ENCODE measurements at regions not wholly inside any gene's neighbourhood (a gene's known extent, or its start where the extent isn't known, plus 50 kb on each side); places are given as distances from the start of the nearest gene placed in this dataset.

GRCh38 chr5:58187432-58188261 is 272.2 kb downstream of the PLK2 start:
- H3K9me3 ChIP-seq (ENCODE audit: control insufficient read depth in 1 of 2, low read length in 2 of 2), result no peaks in the 10 kb centered on the region
- intact Hi-C loops (cut with micrococcal nuclease), result no loop called here
- no peak overlapping the region for H3K4me3 ChIP-seq (ENCODE audit: low read length in 2 of 2)
- ChIA-PET POLR2A (ENCODE audit: partially characterized antibody) (no interaction called here), CTCF (ENCODE audit: partially characterized antibody) (no interaction called here)
- Mint-ChIP-seq H3K27me3 (peaks cover 0 to 7% of the 10 kb centered on the region in 2 donors), H3K27ac (no peak overlapping the region), H3K4me1 (no peaks in the 10 kb centered on the region), H3K36me3 (no peaks in the 10 kb centered on the region), H3K9me3 (peaks cover 0 to 2% (median 0%) of the 10 kb centered on the region in 8 donors), H3K4me3 (no peak overlapping the region)
- no peaks in the 10 kb centered on the region for H3K27me3 ChIP-seq (ENCODE audit: insufficient read depth, low read length)
- no peak for DNase-seq
- no peaks in the 10 kb centered on the region for H3K36me3 ChIP-seq (ENCODE audit: insufficient read depth, low read length)
- H3K4me1 ChIP-seq (ENCODE audit: insufficient read depth, low read length), result no peaks in the 10 kb centered on the region
- no peak overlapping the region for H3K27ac ChIP-seq (ENCODE audit: low read depth, low read length)

GRCh38 chr5:58185801-58186200 is 274.1 kb downstream of the PLK2 start:
- Mint-ChIP-seq H3K9me3 (peaks cover 0 to 2% (median 0%) of the 10 kb centered on the region in 8 donors), H3K4me3 (no peak overlapping the region), H3K27me3 (peaks cover under 1 to 1% of the 10 kb centered on the region in 2 donors), H3K4me1 (no peaks in the 10 kb centered on the region), H3K36me3 (no peaks in the 10 kb centered on the region), H3K27ac (no peak overlapping the region)
- no peaks in the 10 kb centered on the region for H3K27me3 ChIP-seq (ENCODE audit: insufficient read depth, low read length)
- H3K27ac ChIP-seq (ENCODE audit: low read depth, low read length), result no peak overlapping the region
- no peaks in the 10 kb centered on the region for H3K9me3 ChIP-seq (ENCODE audit: control insufficient read depth in 1 of 2, low read length in 2 of 2)
- no peaks in the 10 kb centered on the region for H3K36me3 ChIP-seq (ENCODE audit: insufficient read depth, low read length)
- ChIA-PET POLR2A (ENCODE audit: partially characterized antibody) (no interaction called here), CTCF (ENCODE audit: partially characterized antibody) (no interaction called here)
- no peak for DNase-seq
- intact Hi-C loops (cut with micrococcal nuclease), result no loop called here
- no peaks in the 10 kb centered on the region for H3K4me1 ChIP-seq (ENCODE audit: insufficient read depth, low read length)
- no peak overlapping the region for H3K4me3 ChIP-seq (ENCODE audit: low read length in 2 of 2)

- Mint-ChIP-seq H3K9me3 (peaks cover 0 to 2% (median 0%) of the 10 kb centered on the region in 8 donors), H3K27me3 (peaks cover 0 to 1% of the 10 kb centered on the region in 2 donors), H3K36me3 (no peaks in the 10 kb centered on the region), H3K4me1 (no peaks in the 10 kb centered on the region), H3K27ac (no peak overlapping the region), H3K4me3 (no peak overlapping the region)
- intact Hi-C loops (cut with micrococcal nuclease), result no loop called here
- H3K27me3 ChIP-seq (ENCODE audit: insufficient read depth, low read length), result no peaks in the 10 kb centered on the region
- H3K27ac ChIP-seq (ENCODE audit: low read depth, low read length), result no peak overlapping the region
- no peak overlapping the region for H3K4me3 ChIP-seq (ENCODE audit: low read length in 2 of 2)
- no peaks in the 10 kb centered on the region for H3K4me1 ChIP-seq (ENCODE audit: insufficient read depth, low read length)
- no peak for DNase-seq
- ChIA-PET CTCF (ENCODE audit: partially characterized antibody) (no interaction called here), POLR2A (ENCODE audit: partially characterized antibody) (no interaction called here)
- no peaks in the 10 kb centered on the region for H3K9me3 ChIP-seq (ENCODE audit: control insufficient read depth in 1 of 2, low read length in 2 of 2)
- no peaks in the 10 kb centered on the region for H3K36me3 ChIP-seq (ENCODE audit: insufficient read depth, low read length)
These were observed 274.5 kb downstream of the PLK2 start for GRCh38 chr5:58185397-58185796.

- H3K27me3 Mint-ChIP-seq, result peaks cover 0 to 1% of the 10 kb centered on the region in 2 donors
- no peaks in the 10 kb centered on the region for H3K36me3 Mint-ChIP-seq
- intact Hi-C loops (cut with micrococcal nuclease), result no loop called here
These were observed 275.0 kb downstream of the PLK2 start for GRCh38 chr5:58184910-58185309.

GRCh38 chr5:58183786-58184085 is 276.1 kb downstream of the PLK2 start:
- ChIA-PET CTCF (ENCODE audit: partially characterized antibody) (interaction anchor here (0.7 kb wide), 1 partner anchor 10 kb away, joined by 3 read pairs; no protein-coding TSS in a partner anchor), POLR2A (ENCODE audit: partially characterized antibody) (no interaction called here)
- no peaks in the 10 kb centered on the region for H3K36me3 Mint-ChIP-seq
- peaks cover 0 to 1% of the 10 kb centered on the region in 2 donors for H3K27me3 Mint-ChIP-seq
- no peak overlapping the region for H3K27ac ChIP-seq (ENCODE audit: low read depth, low read length)
- no peak for DNase-seq
- intact Hi-C loops (cut with micrococcal nuclease), result no loop called here
- no peak overlapping the region for H3K4me3 ChIP-seq (ENCODE audit: low read length in 2 of 2)
- no peaks in the 10 kb centered on the region for H3K4me1 ChIP-seq (ENCODE audit: insufficient read depth, low read length)
- peak overlapping the region in 1 of 7 donors; percentile 8 for H3K27ac Mint-ChIP-seq
- no peaks in the 10 kb centered on the region for H3K9me3 ChIP-seq (ENCODE audit: control insufficient read depth in 1 of 2, low read length in 2 of 2)
- H3K36me3 ChIP-seq (ENCODE audit: insufficient read depth, low read length), result no peaks in the 10 kb centered on the region
- no peaks in the 10 kb centered on the region for H3K4me1 Mint-ChIP-seq
- no peaks in the 10 kb centered on the region for H3K27me3 ChIP-seq (ENCODE audit: insufficient read depth, low read length)
- H3K4me3 Mint-ChIP-seq, result no peak overlapping the region
- H3K9me3 Mint-ChIP-seq, result peaks cover 0 to 2% (median 0%) of the 10 kb centered on the region in 8 donors

More at GRCh38 chr5:58184910-58185309, 275.0 kb downstream of the PLK2 start:
- Mint-ChIP-seq H3K9me3 (peaks cover 0 to 2% (median 0%) of the 10 kb centered on the region in 8 donors), H3K4me1 (no peaks in the 10 kb centered on the region), H3K27ac (no peak overlapping the region), H3K4me3 (no peak overlapping the region)
- Histone ChIP-seq H3K27me3 (ENCODE audit: insufficient read depth, low read length) (no peaks in the 10 kb centered on the region), H3K4me3 (ENCODE audit: low read length in 2 of 2) (no peak overlapping the region), H3K36me3 (ENCODE audit: insufficient read depth, low read length) (no peaks in the 10 kb centered on the region), H3K27ac (ENCODE audit: low read depth, low read length) (no peak overlapping the region), H3K9me3 (ENCODE audit: control insufficient read depth in 1 of 2, low read length in 2 of 2) (no peaks in the 10 kb centered on the region), H3K4me1 (ENCODE audit: insufficient read depth, low read length) (no peaks in the 10 kb centered on the region)
- POLR2A ChIA-PET (ENCODE audit: partially characterized antibody), result no interaction called here
- CTCF ChIA-PET (ENCODE audit: partially characterized antibody), result no interaction called here
- no peak for DNase-seq

- Histone ChIP-seq H3K27ac (ENCODE audit: low read depth, low read length) (no peak overlapping the region), H3K9me3 (ENCODE audit: control insufficient read depth in 1 of 2, low read length in 2 of 2) (no peaks in the 10 kb centered on the region), H3K4me3 (ENCODE audit: low read length in 2 of 2) (no peak overlapping the region), H3K27me3 (ENCODE audit: insufficient read depth, low read length) (no peaks in the 10 kb centered on the region), H3K4me1 (ENCODE audit: insufficient read depth, low read length) (no peaks in the 10 kb centered on the region), H3K36me3 (ENCODE audit: insufficient read depth, low read length) (no peaks in the 10 kb centered on the region)
- Mint-ChIP-seq H3K4me1 (no peaks in the 10 kb centered on the region), H3K27me3 (peaks cover 0 to 1% of the 10 kb centered on the region in 2 donors), H3K27ac (no peak overlapping the region), H3K4me3 (no peak overlapping the region), H3K36me3 (no peaks in the 10 kb centered on the region), H3K9me3 (peaks cover 0 to 2% (median 0%) of the 10 kb centered on the region in 8 donors)
- no peak for DNase-seq
- POLR2A ChIA-PET (ENCODE audit: partially characterized antibody), result no interaction called here
- intact Hi-C loops (cut with micrococcal nuclease), result no loop called here
- CTCF ChIA-PET (ENCODE audit: partially characterized antibody), result interaction anchor here (0.7 kb wide), 1 partner anchor 9 kb away, joined by 3 read pairs; no protein-coding TSS in a partner anchor
These were observed 276.7 kb downstream of the PLK2 start for GRCh38 chr5:58183078-58183785.

- Mint-ChIP-seq H3K27me3 (peaks cover 0 to 3% of the 10 kb centered on the region in 2 donors), H3K4me3 (no peak overlapping the region), H3K9me3 (peaks cover 0 to 2% (median 0%) of the 10 kb centered on the region in 8 donors), H3K36me3 (no peaks in the 10 kb centered on the region), H3K27ac (no peak overlapping the region), H3K4me1 (no peaks in the 10 kb centered on the region)
- Histone ChIP-seq H3K27me3 (ENCODE audit: insufficient read depth, low read length) (no peaks in the 10 kb centered on the region), H3K36me3 (ENCODE audit: insufficient read depth, low read length) (no peaks in the 10 kb centered on the region), H3K9me3 (ENCODE audit: control insufficient read depth in 1 of 2, low read length in 2 of 2) (no peaks in the 10 kb centered on the region), H3K4me3 (ENCODE audit: low read length in 2 of 2) (no peak overlapping the region), H3K27ac (ENCODE audit: low read depth, low read length) (no peak overlapping the region), H3K4me1 (ENCODE audit: insufficient read depth, low read length) (no peaks in the 10 kb centered on the region)
- intact Hi-C loops (cut with micrococcal nuclease), result no loop called here
- DNase-seq, result no peak
- CTCF ChIA-PET (ENCODE audit: partially characterized antibody), result no interaction called here
- POLR2A ChIA-PET (ENCODE audit: partially characterized antibody), result no interaction called here
These were observed 277.5 kb downstream of the PLK2 start for GRCh38 chr5:58182287-58182841.

Measured in CD4-positive, alpha-beta memory T cell (primary cell).